ENCODE measurements at regions not wholly inside any gene's neighbourhood (a gene's known extent, or its start where the extent isn't known, plus 50 kb on each side); places are given as distances from the start of the nearest gene placed in this dataset.

DNA sequence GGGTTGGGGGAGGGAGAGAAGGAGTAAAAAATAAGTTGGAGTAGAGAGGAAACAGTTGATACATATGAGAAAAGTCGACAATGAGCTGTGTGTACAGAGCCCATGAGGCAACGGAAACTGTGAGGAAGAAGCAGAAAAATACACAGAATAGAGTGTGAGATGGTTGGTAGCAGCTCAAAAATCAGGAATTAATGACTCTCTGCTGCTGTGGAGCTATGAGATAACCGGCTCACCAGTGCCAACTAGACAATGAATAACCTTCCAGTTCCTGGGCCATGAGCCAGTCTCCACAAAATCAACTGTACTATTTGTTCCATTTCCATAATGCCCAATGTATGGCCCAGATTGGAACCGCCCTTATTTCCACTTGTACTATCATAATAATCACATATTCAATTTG lies 53.1 kb upstream of the NREP start:
- in situ Hi-C loops (cut with HindIII; ENCODE audit: low pct_unique_long_range_greater_than_20kb, low sequenced_read_pairs) = no loop called here
- DNase-seq (ENCODE audit: low read depth) = no peak

Data from Caki2 (cell line).